Stimulated activated naive B cell treated with anti-CD40 and anti-IgM and Interleukin-4, amounts not matched to agents 10 μg/mL and 1 μg/mL and 100 μg/mL, for 72 hours (primary cell): ENCODE measurements at regions not wholly inside any gene's neighbourhood (a gene's known extent, or its start where the extent isn't known, plus 50 kb on each side); places are given as distances from the start of the nearest gene placed in this dataset.

ENCODE experiments used
- ATAC-seq, 2 donors: fragments of 150-1000 bp; cut with Tn5 transposase; replicated peaks; 2 replicates each; pipeline ENCODE4 v1.10.0; 2021; ENCODE audit warnings: moderate library complexity in 1 of 2
- DNase-seq: peaks from one replicate; pipeline ENCODE4 v3.0.0; 2021
- H3K27ac Mint-ChIP-seq: one replicate; pipeline ENCODE4 v1.8.0; 2022; ENCODE audit warnings: mild to moderate bottlenecking, mixed read lengths
- H3K27me3 Mint-ChIP-seq, 2 donors: one replicate each; pipeline ENCODE4 v1.8.0; 2022; ENCODE audit warnings: mixed read lengths in 2 of 2
- H3K36me3 Mint-ChIP-seq, 2 donors: one replicate each; pipeline ENCODE4 v1.8.0; 2022; ENCODE audit warnings: mixed read lengths in 2 of 2, mild to moderate bottlenecking in 1 of 2
- H3K4me1 Mint-ChIP-seq, 2 donors: one replicate each; pipeline ENCODE4 v1.8.0; 2022; ENCODE audit warnings: mixed read lengths in 2 of 2, mild to moderate bottlenecking in 1 of 2
- H3K4me3 Mint-ChIP-seq, 2 donors: one replicate each; pipeline ENCODE4 v1.8.0; 2022; ENCODE audit warnings: mild to moderate bottlenecking in 2 of 2, mixed read lengths in 2 of 2, moderate library complexity in 1 of 2
- H3K9me3 Mint-ChIP-seq, 2 donors: one replicate each; pipeline ENCODE4 v1.8.0; 2022; ENCODE audit warnings: mixed read lengths in 2 of 2, mild to moderate bottlenecking in 1 of 2

- Mint-ChIP-seq H3K36me3 (no peaks in the 10 kb centered on the region), H3K9me3 (peaks cover 0 to 1% of the 10 kb centered on the region in 2 donors), H3K27me3 (peaks cover 28 to 36% of the 10 kb centered on the region in 2 donors), H3K4me3 (no peak overlapping the region), H3K4me1 (no peaks in the 10 kb centered on the region), H3K27ac (no peak overlapping the region)
- no peak for DNase-seq
- ATAC-seq: no peak
Measured at GRCh38 chr17:79202480-79202879, 127.9 kb downstream of the ENGASE start.

GRCh38 chr17:79201536-79202227 is 127.1 kb downstream of the ENGASE start:
- no peaks in the 10 kb centered on the region for H3K36me3 Mint-ChIP-seq
- DNase-seq (no peak), ATAC-seq (no peak)
- peaks cover 32 to 36% of the 10 kb centered on the region in 2 donors for H3K27me3 Mint-ChIP-seq
- H3K4me1 Mint-ChIP-seq: no peaks in the 10 kb centered on the region
- no peak overlapping the region for H3K4me3 Mint-ChIP-seq
- H3K9me3 Mint-ChIP-seq: peaks cover 0 to 1% of the 10 kb centered on the region in 2 donors
- peak overlapping the region; percentile 53 for H3K27ac Mint-ChIP-seq

GRCh38 chr17:79201119-79201518 is 126.5 kb downstream of the ENGASE start:
- Mint-ChIP-seq H3K27ac (no peak overlapping the region), H3K9me3 (peaks cover 0 to 1% of the 10 kb centered on the region in 2 donors), H3K27me3 (peaks cover 32 to 36% of the 10 kb centered on the region in 2 donors), H3K4me3 (no peak overlapping the region), H3K36me3 (no peaks in the 10 kb centered on the region), H3K4me1 (no peaks in the 10 kb centered on the region)
- no peak for DNase-seq
- ATAC-seq: no peak

GRCh38 chr17:79196913-79197312 is 122.3 kb downstream of the ENGASE start:
- ATAC-seq (no peak), DNase-seq (no peak)
- Mint-ChIP-seq H3K36me3 (no peaks in the 10 kb centered on the region), H3K4me1 (no peaks in the 10 kb centered on the region), H3K27me3 (peaks cover 30 to 66% of the 10 kb centered on the region in 2 donors), H3K9me3 (no peaks in the 10 kb centered on the region), H3K27ac (no peak overlapping the region), H3K4me3 (no peak overlapping the region)

- Mint-ChIP-seq H3K36me3 (no peaks in the 10 kb centered on the region), H3K4me3 (no peak overlapping the region), H3K27me3 (peaks cover 49 to 76% of the 10 kb centered on the region in 2 donors), H3K4me1 (peaks cover 0 to 3% of the 10 kb centered on the region in 2 donors), H3K9me3 (no peaks in the 10 kb centered on the region), H3K27ac (no peak overlapping the region)
- peak in 1 of 2 donors; percentile 33 for ATAC-seq
- DNase-seq: no peak
Measured at GRCh38 chr17:79192503-79193351, 118.1 kb downstream of the ENGASE start.

GRCh38 chr17:79191270-79191934 is 116.8 kb downstream of the ENGASE start:
- H3K4me3 Mint-ChIP-seq: no peak overlapping the region
- H3K27me3 Mint-ChIP-seq: peaks cover 59 to 81% of the 10 kb centered on the region in 2 donors

GRCh38 chr17:79189305-79189704 is 114.7 kb downstream of the ENGASE start:
- no peak for ATAC-seq
- Mint-ChIP-seq H3K36me3 (no peaks in the 10 kb centered on the region), H3K27ac (no peak overlapping the region), H3K9me3 (no peaks in the 10 kb centered on the region), H3K4me3 (no peak overlapping the region), H3K27me3 (peaks cover 78 to 88% of the 10 kb centered on the region in 2 donors), H3K4me1 (peaks cover under 1 to 3% of the 10 kb centered on the region in 2 donors)
- DNase-seq: no peak

More at GRCh38 chr17:79191270-79191934, 116.8 kb downstream of the ENGASE start:
- peaks cover 0 to 3% of the 10 kb centered on the region in 2 donors for H3K4me1 Mint-ChIP-seq
- H3K36me3 Mint-ChIP-seq: no peaks in the 10 kb centered on the region
- no peaks in the 10 kb centered on the region for H3K9me3 Mint-ChIP-seq
- ATAC-seq (no peak), DNase-seq (no peak)
- H3K27ac Mint-ChIP-seq: no peak overlapping the region

- no peak for DNase-seq
- H3K27me3 Mint-ChIP-seq: peaks cover 85 to 91% of the 10 kb centered on the region in 2 donors
Measured at GRCh38 chr17:79188685-79189084, 114.1 kb downstream of the ENGASE start.

GRCh38 chr17:79188048-79188447 is 113.4 kb downstream of the ENGASE start:
- H3K27me3 Mint-ChIP-seq: peaks cover 89 to 91% of the 10 kb centered on the region in 2 donors
- no peaks in the 10 kb centered on the region for H3K36me3 Mint-ChIP-seq
- no peak overlapping the region for H3K27ac Mint-ChIP-seq
- H3K4me3 Mint-ChIP-seq: no peak overlapping the region
- no peak for DNase-seq
- peak; percentile 55 to 74 for ATAC-seq
- peaks cover 8 to 12% of the 10 kb centered on the region in 2 donors for H3K4me1 Mint-ChIP-seq
- H3K9me3 Mint-ChIP-seq: no peaks in the 10 kb centered on the region

More at GRCh38 chr17:79188685-79189084, 114.1 kb downstream of the ENGASE start:
- H3K9me3 Mint-ChIP-seq: no peaks in the 10 kb centered on the region
- no peaks in the 10 kb centered on the region for H3K36me3 Mint-ChIP-seq
- H3K4me1 Mint-ChIP-seq: peaks cover 5 to 7% of the 10 kb centered on the region in 2 donors
- no peak overlapping the region for H3K4me3 Mint-ChIP-seq
- no peak overlapping the region for H3K27ac Mint-ChIP-seq
- no peak for ATAC-seq

GRCh38 chr17:79187186-79187585 is 112.6 kb downstream of the ENGASE start:
- H3K27me3 Mint-ChIP-seq: peaks cover 80 to 84% of the 10 kb centered on the region in 2 donors
- no peak for ATAC-seq

GRCh38 chr17:79186406-79186805 is 111.8 kb downstream of the ENGASE start:
- Mint-ChIP-seq H3K27ac (no peak overlapping the region), H3K4me3 (no peak overlapping the region), H3K9me3 (no peaks in the 10 kb centered on the region), H3K4me1 (peaks cover 8 to 12% of the 10 kb centered on the region in 2 donors), H3K36me3 (no peaks in the 10 kb centered on the region), H3K27me3 (peaks cover 81 to 84% of the 10 kb centered on the region in 2 donors)
- DNase-seq: no peak
- no peak for ATAC-seq

More at GRCh38 chr17:79187186-79187585, 112.6 kb downstream of the ENGASE start:
- Mint-ChIP-seq H3K4me3 (no peak overlapping the region), H3K36me3 (no peaks in the 10 kb centered on the region), H3K4me1 (peaks cover 8 to 12% of the 10 kb centered on the region in 2 donors), H3K9me3 (no peaks in the 10 kb centered on the region), H3K27ac (no peak overlapping the region)
- DNase-seq: no peak

GRCh38 chr17:79185671-79186070 is 111.0 kb downstream of the ENGASE start:
- Mint-ChIP-seq H3K27me3 (peaks cover 83 to 84% of the 10 kb centered on the region in 2 donors), H3K4me3 (no peak overlapping the region), H3K27ac (no peak overlapping the region), H3K9me3 (no peaks in the 10 kb centered on the region), H3K36me3 (no peaks in the 10 kb centered on the region), H3K4me1 (peaks cover 8 to 12% of the 10 kb centered on the region in 2 donors)
- no peak for DNase-seq
- ATAC-seq: no peak

GRCh38 chr17:79184219-79184618 is 109.6 kb downstream of the ENGASE start:
- Mint-ChIP-seq H3K4me1 (peaks cover 5 to 12% of the 10 kb centered on the region in 2 donors), H3K4me3 (peak overlapping the region; percentile 41 to 50), H3K27me3 (peaks cover 70 to 73% of the 10 kb centered on the region in 2 donors), H3K27ac (peak overlapping the region; percentile 31), H3K36me3 (no peaks in the 10 kb centered on the region), H3K9me3 (no peaks in the 10 kb centered on the region)
- DNase-seq (no peak), ATAC-seq (no peak)
